ENCODE measurements at regions not wholly inside any gene's neighbourhood (a gene's known extent, or its start where the extent isn't known, plus 50 kb on each side); places are given as distances from the start of the nearest gene placed in this dataset.

- no peak for TF ChIP-seq CTCF (IDR thresholded peaks at IDR 0.05)
- TF ChIP-seq POLR2A (IDR thresholded peaks at IDR 0.05) = no peak
Observed at GRCh38 chr20:58147628-58148370, 80.7 kb downstream of the ANKRD60 start.

All from uterus (tissue), 2 donors.